KBM-7 (cell line): ENCODE measurements at regions not wholly inside any gene's neighbourhood (a gene's known extent, or its start where the extent isn't known, plus 50 kb on each side); places are given as distances from the start of the nearest gene placed in this dataset.
"Not testable (repeated sequence)": the region's sequence is repeated elsewhere in the genome, so short reads cannot be mapped to it uniquely, and the experiment has no call there.

Experiments
- DNase-seq: peaks from one replicate; pipeline ENCODE4 v3.0.0-alpha.2; 2015
- in situ Hi-C: fragments of 300-500 bp; cut with MboI; formaldehyde crosslinking; loops from 2 replicates; pipeline ENCODE4 v1.14.3; 2020; ENCODE audit warnings: low sequenced_read_pairs, low pct_unique_long_range_greater_than_20kb, mixed read lengths

DNA sequence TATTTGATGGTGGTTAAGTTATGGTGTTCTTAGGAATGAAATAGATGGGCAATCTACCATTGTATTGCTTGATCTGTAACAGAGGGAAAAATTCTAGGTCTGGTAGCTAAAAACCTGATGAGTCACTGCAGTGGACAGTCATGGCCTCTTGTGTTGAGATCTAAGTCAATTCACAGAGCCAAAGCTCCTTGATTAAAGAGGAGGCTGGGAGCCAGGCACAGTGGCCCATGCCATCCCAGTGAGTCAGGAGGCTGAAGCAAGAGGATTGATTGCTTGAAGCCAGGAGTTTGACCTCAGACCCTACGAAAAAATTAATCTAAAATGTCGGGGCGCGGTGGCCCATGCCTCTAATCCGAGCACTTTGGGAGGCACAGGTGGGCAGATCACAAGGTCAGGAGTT, 67.1 kb upstream of the KPNA3 start:
- no peak for DNase-seq
- in situ Hi-C loops, result no loop called here

DNA sequence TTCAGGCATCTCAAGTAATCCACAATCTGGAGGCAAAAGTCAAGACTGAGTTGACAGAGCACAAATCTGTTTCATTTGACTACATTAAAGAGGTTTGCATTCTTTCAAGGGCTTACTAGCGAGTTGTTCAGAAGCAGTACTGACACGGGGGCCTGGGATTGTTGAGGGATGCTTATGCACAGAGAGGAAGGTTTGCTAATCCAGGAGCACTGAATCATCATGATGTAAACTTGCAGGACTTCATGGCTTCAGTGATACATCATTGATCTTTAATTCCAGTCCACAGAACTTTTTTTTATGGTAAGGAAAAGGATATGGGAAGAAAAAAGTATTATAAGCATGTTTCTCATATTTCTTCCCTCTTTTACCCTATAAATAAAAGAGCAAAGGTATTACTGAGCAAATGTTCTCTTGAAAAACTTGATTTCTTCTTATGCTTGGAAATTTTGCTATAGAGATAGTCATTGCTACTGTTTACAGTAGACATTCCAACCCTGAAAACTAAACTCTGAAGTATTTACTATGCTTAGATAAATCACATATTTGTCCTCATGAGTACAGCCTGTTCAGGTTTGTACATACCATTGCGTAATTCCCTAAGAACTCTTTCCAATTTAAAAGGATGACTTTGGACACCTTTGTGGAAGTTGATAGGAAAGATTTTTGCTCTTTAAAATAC, 65.8 kb upstream of the KPNA3 start:
- in situ Hi-C loops, result no loop called here
- no peak for DNase-seq

GRCh38 chr13:49855930-49856329, 63.4 kb upstream of the KPNA3 start:
- in situ Hi-C loops, result no loop called here
- DNase-seq, result no peak

DNA sequence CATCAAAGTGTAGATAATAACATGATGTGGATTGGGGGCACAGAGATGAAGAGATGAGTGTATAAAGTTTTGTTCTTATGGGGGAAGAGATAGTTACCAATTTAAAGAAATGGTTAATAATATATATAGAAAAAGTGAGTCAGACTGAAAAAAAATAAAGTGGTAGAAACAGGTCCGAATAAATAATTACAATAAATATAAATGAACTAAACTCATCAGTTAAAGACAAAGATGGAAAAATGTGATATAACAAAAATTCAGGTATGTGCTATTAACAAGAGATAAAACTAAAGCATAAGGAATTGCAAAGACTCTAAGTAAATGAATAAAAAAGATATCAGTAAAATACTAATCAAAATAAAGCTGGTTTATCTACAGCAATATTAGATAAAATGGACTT, 61.1 kb upstream of the KPNA3 start:
- in situ Hi-C loops, result no loop called here
- no peak for DNase-seq

DNA sequence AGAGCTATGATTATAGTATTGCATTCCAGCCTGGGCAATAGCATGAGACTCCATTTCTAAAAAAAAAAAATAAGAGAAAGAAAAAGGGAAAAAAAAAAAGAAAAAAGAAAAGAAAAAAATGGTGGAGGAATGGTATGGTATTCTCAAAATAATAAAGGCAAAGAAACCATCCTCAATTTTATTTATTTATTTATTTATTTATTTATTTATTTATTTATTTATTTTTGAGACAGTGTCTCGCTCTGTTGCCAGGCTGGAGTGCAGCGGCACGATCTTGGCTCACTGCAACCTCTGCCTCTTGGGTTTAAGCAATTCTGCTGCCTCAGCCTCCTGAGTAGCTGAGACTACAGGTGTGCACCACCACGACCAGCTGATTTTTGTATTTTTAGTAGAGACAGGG, 60.0 kb upstream of the KPNA3 start:
- DNase-seq, in situ Hi-C loops: not testable (repeated sequence)

DNA sequence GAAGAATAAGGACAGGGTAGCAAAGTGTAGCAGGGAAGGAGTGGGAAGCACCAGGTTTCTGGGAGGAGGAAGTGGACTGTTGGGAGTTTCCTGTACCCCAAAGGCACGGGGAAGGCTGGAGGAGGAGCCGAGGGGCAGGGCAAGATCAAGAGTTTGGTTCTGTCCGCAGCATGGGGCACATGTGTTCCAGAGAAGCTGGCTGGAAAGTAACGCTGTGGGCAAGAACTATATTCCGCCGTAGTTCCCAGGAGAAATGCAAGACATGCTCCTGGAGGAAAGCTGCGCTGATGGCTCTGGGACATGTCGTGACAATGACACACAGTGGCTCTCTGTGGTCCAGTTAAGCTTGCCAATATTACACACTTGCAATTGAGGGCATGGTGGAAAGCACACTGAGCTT, 51.7 kb upstream of the KPNA3 start:
- no peak for DNase-seq
- in situ Hi-C loops, result loop anchor here (25.0 kb wide), 1 partner anchor 182 kb away; no protein-coding TSS in a partner anchor
